Breast epithelium (tissue), 3 donors: ENCODE measurements at regions not wholly inside any gene's neighbourhood (a gene's known extent, or its start where the extent isn't known, plus 50 kb on each side); places are given as distances from the start of the nearest gene placed in this dataset.

Experiments used
- POLR2A ChIP-seq: fragments of 450-650 bp; IDR thresholded peaks from one replicate; pipeline ENCODE4 v1.6.1; 2016; ENCODE audit warnings: antibody characterized with exemption, mild to moderate bottlenecking, moderate library complexity
- TF ChIP-seq, protein P1 (sequence below), 3 donors: fragments of 450-650 bp; IDR thresholded peaks; one replicate each; pipeline ENCODE4 v1.5.1; 2016 to 2017; ENCODE audit warnings: antibody characterized with exemption in 3 of 3, mild to moderate bottlenecking in 3 of 3, moderate library complexity in 3 of 3

DNA sequence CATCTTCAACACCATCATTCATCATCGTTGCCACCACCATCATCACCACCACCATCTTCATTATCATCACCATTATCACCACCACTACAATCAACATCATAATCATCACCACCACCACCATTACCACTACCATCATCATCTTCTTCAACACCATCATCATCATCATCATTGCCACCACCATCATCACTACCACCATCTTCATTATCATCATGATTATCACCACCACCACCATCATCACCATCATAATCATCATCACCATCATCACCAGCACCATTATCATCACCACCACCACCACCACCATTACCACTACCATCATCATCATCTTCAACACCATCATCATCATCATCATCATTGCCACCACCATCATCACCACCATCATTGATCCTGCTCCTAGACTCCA is 112.7 kb downstream of the OAT start:
- TF ChIP-seq, protein P1, sequence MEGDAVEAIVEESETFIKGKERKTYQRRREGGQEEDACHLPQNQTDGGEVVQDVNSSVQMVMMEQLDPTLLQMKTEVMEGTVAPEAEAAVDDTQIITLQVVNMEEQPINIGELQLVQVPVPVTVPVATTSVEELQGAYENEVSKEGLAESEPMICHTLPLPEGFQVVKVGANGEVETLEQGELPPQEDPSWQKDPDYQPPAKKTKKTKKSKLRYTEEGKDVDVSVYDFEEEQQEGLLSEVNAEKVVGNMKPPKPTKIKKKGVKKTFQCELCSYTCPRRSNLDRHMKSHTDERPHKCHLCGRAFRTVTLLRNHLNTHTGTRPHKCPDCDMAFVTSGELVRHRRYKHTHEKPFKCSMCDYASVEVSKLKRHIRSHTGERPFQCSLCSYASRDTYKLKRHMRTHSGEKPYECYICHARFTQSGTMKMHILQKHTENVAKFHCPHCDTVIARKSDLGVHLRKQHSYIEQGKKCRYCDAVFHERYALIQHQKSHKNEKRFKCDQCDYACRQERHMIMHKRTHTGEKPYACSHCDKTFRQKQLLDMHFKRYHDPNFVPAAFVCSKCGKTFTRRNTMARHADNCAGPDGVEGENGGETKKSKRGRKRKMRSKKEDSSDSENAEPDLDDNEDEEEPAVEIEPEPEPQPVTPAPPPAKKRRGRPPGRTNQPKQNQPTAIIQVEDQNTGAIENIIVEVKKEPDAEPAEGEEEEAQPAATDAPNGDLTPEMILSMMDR (IDR thresholded peaks at IDR 0.05) = no peak
- no peak for TF ChIP-seq POLR2A
